H9 (cell line): ENCODE measurements at regions not wholly inside any gene's neighbourhood (a gene's known extent, or its start where the extent isn't known, plus 50 kb on each side); places are given as distances from the start of the nearest gene placed in this dataset.

ENCODE experiments used
- DNase-seq: peaks from one replicate; pipeline ENCODE4 v3.0.0-alpha.2; 2017
- H2AFZ ChIP-seq: one replicate; pipeline ENCODE4 v1.6.1; 2013; ENCODE audit warnings: mild to moderate bottlenecking, low read length, control low read depth, moderate library complexity
- H2AK5ac ChIP-seq: 2 replicates; pipeline ENCODE4 v1.6.1; 2013; ENCODE audit warnings: low read length, control low read depth, mixed read lengths; ENCODE audit not compliant: insufficient read length
- H2BK120ac ChIP-seq: one replicate; pipeline ENCODE4 v1.6.1; 2013; ENCODE audit warnings: low read depth, mild to moderate bottlenecking, low read length, control low read depth, inconsistent platforms; ENCODE audit not compliant: poor library complexity, severe bottlenecking
- H2BK12ac ChIP-seq: 2 replicates; pipeline ENCODE4 v1.6.1; 2013; ENCODE audit warnings: low read length, control low read depth, mixed read lengths, low read depth; ENCODE audit not compliant: insufficient read length
- H2BK15ac ChIP-seq: 2 replicates; pipeline ENCODE4 v1.6.1; 2013; ENCODE audit warnings: low read depth, low read length, control low read depth
- H2BK20ac ChIP-seq: one replicate; pipeline ENCODE4 v1.6.1; 2013; ENCODE audit warnings: low read depth, mild to moderate bottlenecking, low read length, control low read depth, inconsistent platforms; ENCODE audit not compliant: poor library complexity, severe bottlenecking
- H2BK5ac ChIP-seq: 2 replicates; pipeline ENCODE4 v1.6.1; 2013; ENCODE audit warnings: low read length, control low read depth, mixed read lengths; ENCODE audit not compliant: insufficient read length
- H3K14ac ChIP-seq: 2 replicates; pipeline ENCODE4 v1.6.1; 2013; ENCODE audit warnings: low read length, control low read depth; ENCODE audit not compliant: insufficient read depth
- H3K18ac ChIP-seq: 2 replicates; pipeline ENCODE4 v1.6.1; 2013; ENCODE audit warnings: low read depth, mild to moderate bottlenecking, mixed read lengths, low read length, control low read depth; ENCODE audit not compliant: insufficient read length
- H3K23ac ChIP-seq: 2 replicates; pipeline ENCODE4 v1.6.1; 2013; ENCODE audit warnings: low read length, control low read depth, mixed read lengths, low read depth; ENCODE audit not compliant: insufficient read length
- H3K23me2 ChIP-seq: 2 replicates; pipeline ENCODE4 v1.6.1; 2013; ENCODE audit warnings: low read depth, mild to moderate bottlenecking, mixed read lengths, low read length, control low read depth; ENCODE audit not compliant: insufficient read length, poor library complexity, severe bottlenecking
- H3K27ac ChIP-seq: 2 replicates; pipeline ENCODE4 v1.5.1; 2013; ENCODE audit warnings: low read length, control low read depth, mixed read lengths, low read depth; ENCODE audit not compliant: insufficient read length
- H3K27me3 ChIP-seq: 2 replicates; pipeline ENCODE4 v1.6.1; 2013; ENCODE audit warnings: low read length, control low read depth, inconsistent platforms; ENCODE audit not compliant: insufficient read depth
- H3K4ac ChIP-seq: 2 replicates; pipeline ENCODE4 v1.6.1; 2013; ENCODE audit warnings: low read depth, mild to moderate bottlenecking, control low read depth, inconsistent platforms, low read length, moderate library complexity
- H3K4me1 ChIP-seq: 2 replicates; pipeline ENCODE4 v1.6.1; 2013; ENCODE audit warnings: low read length, control low read depth, inconsistent platforms; ENCODE audit not compliant: insufficient read depth
- H3K4me2 ChIP-seq: 2 replicates; pipeline ENCODE4 v1.6.1; 2013; ENCODE audit warnings: low read length, control low read depth, mixed read lengths; ENCODE audit not compliant: insufficient read length, insufficient read depth
- H3K56ac ChIP-seq: 2 replicates; pipeline ENCODE4 v1.6.1; 2013; ENCODE audit warnings: low read depth, mild to moderate bottlenecking, mixed read lengths, low read length, control low read depth; ENCODE audit not compliant: insufficient read length
- H3K79me1 ChIP-seq: 2 replicates; pipeline ENCODE4 v1.6.1; 2013; ENCODE audit warnings: low read depth, mild to moderate bottlenecking, moderate library complexity, low read length, control low read depth, inconsistent platforms; ENCODE audit not compliant: insufficient read depth, poor library complexity, severe bottlenecking
- H3K79me2 ChIP-seq: 2 replicates; pipeline ENCODE4 v1.6.1; 2013; ENCODE audit warnings: low read length, control low read depth, inconsistent platforms; ENCODE audit not compliant: insufficient read depth
- H3K9ac ChIP-seq: 2 replicates; pipeline ENCODE4 v1.6.1; 2013; ENCODE audit warnings: low read length, control low read depth, mixed read lengths; ENCODE audit not compliant: insufficient read length; ENCODE audit errors: extremely low read depth
- H3K9me3 ChIP-seq: one replicate; pipeline ENCODE4 v1.6.1; 2013; ENCODE audit warnings: low read depth, low read length, inconsistent platforms; ENCODE audit not compliant: control insufficient read depth
- H3T11ph ChIP-seq: one replicate; pipeline ENCODE4 v1.6.1; 2013; ENCODE audit warnings: mild to moderate bottlenecking, low read length, control low read depth, inconsistent platforms
- H4K20me1 ChIP-seq: one replicate; pipeline ENCODE4 v1.6.1; 2013; ENCODE audit not compliant: control insufficient read depth, insufficient read length, insufficient read depth
- H4K5ac ChIP-seq: 2 replicates; pipeline ENCODE4 v1.6.1; 2013; ENCODE audit warnings: low read depth, mild to moderate bottlenecking, mixed read lengths, low read length, control low read depth; ENCODE audit not compliant: insufficient read length
- H4K8ac ChIP-seq: replicated peaks from 2 replicates; pipeline ENCODE4 v1.6.1; 2013; ENCODE audit warnings: low read length, control low read depth, mixed read lengths, low read depth; ENCODE audit not compliant: insufficient read length
- H4K91ac ChIP-seq: 2 replicates; pipeline ENCODE4 v1.6.1; 2013; ENCODE audit warnings: low read depth, mild to moderate bottlenecking, moderate library complexity, mixed read lengths, low read length, control low read depth; ENCODE audit not compliant: insufficient read length
- H3K27ac Mint-ChIP-seq, 3 experiments: 2 replicates in 2 of 3; 3 replicates in 1 of 3; pipeline ENCODE4 v1.8.0; 2020 to 2021; ENCODE audit warnings: mixed read lengths in 3 of 3, mild to moderate bottlenecking in 1 of 3, moderate library complexity in 1 of 3
- H3K27me3 Mint-ChIP-seq: 2 replicates; pipeline ENCODE4 v1.8.0; 2021; ENCODE audit warnings: low read depth, mild to moderate bottlenecking, moderate library complexity, mixed read lengths
- H3K36me3 Mint-ChIP-seq, 3 experiments: 2 replicates in 2 of 3; 3 replicates in 1 of 3; pipeline ENCODE4 v1.8.0; 2020 to 2021; ENCODE audit warnings: low read depth in 3 of 3, mixed read lengths in 3 of 3; ENCODE audit not compliant: insufficient read depth in 1 of 3
- H3K4me1 Mint-ChIP-seq, 2 experiments: 2 replicates each; pipeline ENCODE4 v1.8.0; 2020; ENCODE audit warnings: mixed read lengths in 2 of 2
- H3K4me3 Mint-ChIP-seq, 2 experiments: 2 replicates in 1 of 2; 3 replicates in 1 of 2; pipeline ENCODE4 v1.8.0; 2020 to 2021; ENCODE audit warnings: mild to moderate bottlenecking in 2 of 2, mixed read lengths in 2 of 2, moderate library complexity in 1 of 2
- H3K9me3 Mint-ChIP-seq, 2 experiments: 2 replicates in 1 of 2; 3 replicates in 1 of 2; pipeline ENCODE4 v1.8.0; 2020; ENCODE audit warnings: mild to moderate bottlenecking in 2 of 2, mixed read lengths in 2 of 2, moderate library complexity in 1 of 2
- WGBS: extraction: QIAGEN DNeasy Blood & Tissue Kit; methylation state at CpG from one replicate; pipeline ENCODE4 v1.1.7; 2013; ENCODE audit warnings: missing lambda C conversion rate, low lambda C conversion rate, mixed read lengths; ENCODE audit not compliant: insufficient read length; ENCODE audit errors: extremely low coverage; 5-methylcytosine and 5-hydroxymethylcytosine counted together
- TF ChIP-seq, protein P1 (sequence below): fragments of 200-600 bp; sonication (generic); conservative IDR thresholded peaks from 3 replicates; pipeline ENCODE4 v1.8.0; 2021; ENCODE audit warnings: antibody characterized with exemption, mild to moderate bottlenecking

DNA sequence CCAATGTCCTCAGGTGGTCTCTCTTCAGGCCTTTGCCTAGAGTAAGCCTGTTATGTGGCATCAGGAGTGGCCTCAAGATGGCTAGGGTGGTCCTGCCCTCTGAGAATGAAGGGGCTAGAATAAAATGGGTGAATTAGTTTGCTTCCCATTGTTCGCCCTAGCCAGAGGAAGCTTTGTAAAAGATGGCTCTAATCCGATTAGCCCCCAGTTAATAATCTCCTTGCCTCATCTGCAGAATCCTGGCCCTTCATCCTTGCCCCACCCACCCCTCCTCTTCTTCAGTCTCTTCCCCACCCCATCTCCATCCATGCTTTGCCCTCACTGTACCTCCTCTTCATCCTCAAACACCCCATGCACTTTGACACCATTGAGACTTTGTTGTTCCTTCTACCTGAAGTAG is 57.4 kb upstream of the LGALSL start:
- DNase-seq: no peak
- H3K9ac ChIP-seq: no peak overlapping the region
- no peak overlapping the region for H2AK5ac ChIP-seq
- H3K4ac ChIP-seq: no peak overlapping the region
- no peaks in the 10 kb centered on the region for H3K27me3 ChIP-seq
- no peak overlapping the region for H4K5ac ChIP-seq
- no peak overlapping the region for H3K18ac ChIP-seq
- no peak overlapping the region for H3K56ac ChIP-seq
- H2AFZ ChIP-seq: no peak overlapping the region
- no peak overlapping the region for H2BK5ac ChIP-seq
- no peak overlapping the region for H4K91ac ChIP-seq
- H3K14ac ChIP-seq: no peak overlapping the region
- no peak overlapping the region for H3K23ac ChIP-seq
- no peak overlapping the region for H3K4me2 ChIP-seq
- no peaks in the 10 kb centered on the region for H3K79me2 ChIP-seq
- no peaks in the 10 kb centered on the region for H3K79me1 ChIP-seq
- no peak overlapping the region for H2BK120ac ChIP-seq
- no peak overlapping the region for H3K27ac ChIP-seq
- H2BK12ac ChIP-seq: no peak overlapping the region
- no peak overlapping the region for H2BK15ac ChIP-seq
- peaks cover 6% of the 10 kb centered on the region; the same call in 1 of the 2 replicates for H3K4me1 ChIP-seq
- no peak overlapping the region for H4K8ac ChIP-seq
- Mint-ChIP-seq H3K27me3 (no peaks in the 10 kb centered on the region), H3K9me3 (peaks cover 0 to under 1% of the 10 kb centered on the region in 2 experiments; a peak in 1 of 5 replicates), H3K36me3 (no peaks in the 10 kb centered on the region), H3K4me1 (peaks cover 16 to 18% of the 10 kb centered on the region in 2 experiments), H3K27ac (no peak overlapping the region), H3K4me3 (no peak overlapping the region)
- WGBS: no CpG with 5 or more reads among the region's 2 CpGs
- no peaks in the 10 kb centered on the region for H3K9me3 ChIP-seq
- TF ChIP-seq, protein P1, sequence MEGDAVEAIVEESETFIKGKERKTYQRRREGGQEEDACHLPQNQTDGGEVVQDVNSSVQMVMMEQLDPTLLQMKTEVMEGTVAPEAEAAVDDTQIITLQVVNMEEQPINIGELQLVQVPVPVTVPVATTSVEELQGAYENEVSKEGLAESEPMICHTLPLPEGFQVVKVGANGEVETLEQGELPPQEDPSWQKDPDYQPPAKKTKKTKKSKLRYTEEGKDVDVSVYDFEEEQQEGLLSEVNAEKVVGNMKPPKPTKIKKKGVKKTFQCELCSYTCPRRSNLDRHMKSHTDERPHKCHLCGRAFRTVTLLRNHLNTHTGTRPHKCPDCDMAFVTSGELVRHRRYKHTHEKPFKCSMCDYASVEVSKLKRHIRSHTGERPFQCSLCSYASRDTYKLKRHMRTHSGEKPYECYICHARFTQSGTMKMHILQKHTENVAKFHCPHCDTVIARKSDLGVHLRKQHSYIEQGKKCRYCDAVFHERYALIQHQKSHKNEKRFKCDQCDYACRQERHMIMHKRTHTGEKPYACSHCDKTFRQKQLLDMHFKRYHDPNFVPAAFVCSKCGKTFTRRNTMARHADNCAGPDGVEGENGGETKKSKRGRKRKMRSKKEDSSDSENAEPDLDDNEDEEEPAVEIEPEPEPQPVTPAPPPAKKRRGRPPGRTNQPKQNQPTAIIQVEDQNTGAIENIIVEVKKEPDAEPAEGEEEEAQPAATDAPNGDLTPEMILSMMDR: no peak
- no peak overlapping the region for H3T11ph ChIP-seq
- no peak overlapping the region for H2BK20ac ChIP-seq
- no peaks in the 10 kb centered on the region for H4K20me1 ChIP-seq
- H3K23me2 ChIP-seq: no peaks in the 10 kb centered on the region
